Right cardiac atrium (tissue), 5 donors: ENCODE measurements at regions not wholly inside any gene's neighbourhood (a gene's known extent, or its start where the extent isn't known, plus 50 kb on each side); places are given as distances from the start of the nearest gene placed in this dataset.

Experiments used
- ATAC-seq, 2 donors: fragments of 200-7000 bp; cut with Tn5 transposase; one replicate each; pipeline versions ENCODE4 v1.8.0 to v1.9.1; 2020; ENCODE audit warnings: moderate library complexity in 2 of 2, mild to moderate bottlenecking in 1 of 2
- DNase-seq, 3 donors: peaks; one replicate each; pipeline ENCODE4 v3.0.0-alpha.2; 2020
- H3K27ac ChIP-seq: one replicate; pipeline ENCODE4 v1.5.1; 2013; ENCODE audit warnings: mild to moderate bottlenecking, low read length, control low read depth, moderate library complexity
- H3K27me3 ChIP-seq: one replicate; pipeline ENCODE4 v1.6.1; 2013; ENCODE audit not compliant: control insufficient read depth, insufficient read depth
- H3K4me1 ChIP-seq: one replicate; pipeline ENCODE4 v1.6.1; 2013; ENCODE audit warnings: low read length; ENCODE audit not compliant: control insufficient read depth, insufficient read depth
- H3K4me3 ChIP-seq: one replicate; pipeline ENCODE4 v1.5.1; 2013; ENCODE audit warnings: low read length, control low read depth
- H3K9me3 ChIP-seq: one replicate; pipeline ENCODE4 v1.6.1; 2013; ENCODE audit warnings: low read length; ENCODE audit not compliant: control insufficient read depth
- WGBS: extraction: QIAGEN DNeasy Blood & Tissue Kit; methylation state at CpG from one replicate; pipeline ENCODE4 v1.1.7; 2013; 5-methylcytosine and 5-hydroxymethylcytosine counted together
- intact Hi-C, 4 donors: fragments of 100-400 bp; cut with DNase I; formaldehyde crosslinking; loops; one replicate each; pipeline versions ENCODE4 v1.11.0 to v1.14.0; 2022 to 2023
- donor health status: healthy with polysubstance abuse.
- donor health status: DM: no; HTN: yes; CAD: no.
- donor health status: DM: no; HTN: no; CAD: no.
- donor health status: DM: no; HTN: yes; CAD: no; lungs with severe emphysema.
- donor health status: DM: yes; HTN: yes; CAD: no.

GRCh38 chr5:84688566-84688965 is 303.9 kb upstream of the EDIL3 start:
- no peak overlapping the region for H3K4me3 ChIP-seq
- no peaks in the 10 kb centered on the region for H3K4me1 ChIP-seq
- ATAC-seq = no peak
- DNase-seq = no peak
- H3K27me3 ChIP-seq = no peaks in the 10 kb centered on the region
- WGBS = 36% methylated on average over 3 of the region's 3 CpGs
- H3K27ac ChIP-seq = no peak overlapping the region
- H3K9me3 ChIP-seq = no peaks in the 10 kb centered on the region
- intact Hi-C loops = no loop called here

- 36% methylated on average over 6 of the region's 6 CpGs for WGBS
- ATAC-seq = no peak
- H3K4me1 ChIP-seq = no peaks in the 10 kb centered on the region
These were observed 300.6 kb upstream of the EDIL3 start for GRCh38 chr5:84685121-84685894.

GRCh38 chr5:84683594-84683993 is 298.9 kb upstream of the EDIL3 start:
- DNase-seq (no peak), ATAC-seq (no peak)
- Histone ChIP-seq H3K4me1 (no peaks in the 10 kb centered on the region), H3K9me3 (no peaks in the 10 kb centered on the region), H3K27ac (no peak overlapping the region), H3K4me3 (no peak overlapping the region), H3K27me3 (no peaks in the 10 kb centered on the region)
- WGBS = 71% methylated on average over 2 of the region's 2 CpGs
- intact Hi-C loops = no loop called here

More at GRCh38 chr5:84685121-84685894, 300.6 kb upstream of the EDIL3 start:
- Histone ChIP-seq H3K9me3 (no peaks in the 10 kb centered on the region), H3K4me3 (no peak overlapping the region), H3K27me3 (no peaks in the 10 kb centered on the region), H3K27ac (no peak overlapping the region)
- intact Hi-C loops = no loop called here
- no peak for DNase-seq

- intact Hi-C loops = no loop called here
- no peaks in the 10 kb centered on the region for H3K4me1 ChIP-seq
- 74% methylated on average over 1 of the region's 1 CpG for WGBS
These were observed 297.9 kb upstream of the EDIL3 start for GRCh38 chr5:84682531-84682930.

GRCh38 chr5:84680908-84681307 is 296.2 kb upstream of the EDIL3 start:
- Histone ChIP-seq H3K4me1 (no peaks in the 10 kb centered on the region), H3K27ac (no peak overlapping the region), H3K4me3 (no peak overlapping the region), H3K9me3 (no peaks in the 10 kb centered on the region), H3K27me3 (no peaks in the 10 kb centered on the region)
- DNase-seq (no peak), ATAC-seq (no peak)
- intact Hi-C loops = no loop called here

More at GRCh38 chr5:84682531-84682930, 297.9 kb upstream of the EDIL3 start:
- no peaks in the 10 kb centered on the region for H3K9me3 ChIP-seq
- ATAC-seq (no peak), DNase-seq (no peak)
- no peak overlapping the region for H3K4me3 ChIP-seq
- H3K27me3 ChIP-seq = no peaks in the 10 kb centered on the region
- H3K27ac ChIP-seq = no peak overlapping the region

GRCh38 chr5:84673785-84674184 is 289.1 kb upstream of the EDIL3 start:
- DNase-seq = no peak

GRCh38 chr5:84667576-84667975 is 282.9 kb upstream of the EDIL3 start:
- H3K9me3 ChIP-seq = no peaks in the 10 kb centered on the region
- intact Hi-C loops = no loop called here
- DNase-seq (no peak), ATAC-seq (no peak)
- H3K4me3 ChIP-seq = no peak overlapping the region
- no peaks in the 10 kb centered on the region for H3K27me3 ChIP-seq
- H3K4me1 ChIP-seq = no peaks in the 10 kb centered on the region
- WGBS = 90% methylated on average over 3 of the region's 3 CpGs
- H3K27ac ChIP-seq = no peak overlapping the region

More at GRCh38 chr5:84673785-84674184, 289.1 kb upstream of the EDIL3 start:
- Histone ChIP-seq H3K9me3 (no peaks in the 10 kb centered on the region), H3K27me3 (no peaks in the 10 kb centered on the region), H3K4me1 (no peaks in the 10 kb centered on the region), H3K27ac (no peak overlapping the region), H3K4me3 (no peak overlapping the region)
- ATAC-seq = no peak
- intact Hi-C loops = no loop called here
- WGBS = 41% methylated on average over 3 of the region's 3 CpGs

GRCh38 chr5:84650429-84650828 is 265.7 kb upstream of the EDIL3 start:
- ATAC-seq (no peak), DNase-seq (no peak)
- intact Hi-C loops = no loop called here
- Histone ChIP-seq H3K4me3 (no peak overlapping the region), H3K9me3 (no peaks in the 10 kb centered on the region), H3K4me1 (no peaks in the 10 kb centered on the region), H3K27me3 (no peaks in the 10 kb centered on the region), H3K27ac (no peak overlapping the region)
- 20% methylated on average over 1 of the region's 1 CpG for WGBS

- intact Hi-C loops = no loop called here
- no peak for DNase-seq
- Histone ChIP-seq H3K27me3 (no peaks in the 10 kb centered on the region), H3K27ac (no peak overlapping the region), H3K9me3 (no peaks in the 10 kb centered on the region), H3K4me1 (no peaks in the 10 kb centered on the region), H3K4me3 (no peak overlapping the region)
- ATAC-seq = no peak
- WGBS = 64% methylated on average over 2 of the region's 2 CpGs
These were observed 262.9 kb upstream of the EDIL3 start for GRCh38 chr5:84647581-84647980.

- intact Hi-C loops = no loop called here
These were observed 258.1 kb upstream of the EDIL3 start for GRCh38 chr5:84642795-84643194.

GRCh38 chr5:84642324-84642723 is 257.6 kb upstream of the EDIL3 start:
- H3K4me3 ChIP-seq = no peak overlapping the region
- intact Hi-C loops = no loop called here
- H3K9me3 ChIP-seq = no peaks in the 10 kb centered on the region
- no peaks in the 10 kb centered on the region for H3K4me1 ChIP-seq
- H3K27me3 ChIP-seq = no peaks in the 10 kb centered on the region
- 93% methylated on average over 8 of the region's 8 CpGs for WGBS
- ATAC-seq = no peak
- no peak overlapping the region for H3K27ac ChIP-seq
- DNase-seq = no peak

More at GRCh38 chr5:84642795-84643194, 258.1 kb upstream of the EDIL3 start:
- Histone ChIP-seq H3K27me3 (no peaks in the 10 kb centered on the region), H3K27ac (no peak overlapping the region), H3K9me3 (no peaks in the 10 kb centered on the region), H3K4me1 (no peaks in the 10 kb centered on the region), H3K4me3 (no peak overlapping the region)
- DNase-seq (no peak), ATAC-seq (no peak)
- WGBS = 77% methylated on average over 2 of the region's 2 CpGs
